ENCODE measurements at regions not wholly inside any gene's neighbourhood (a gene's known extent, or its start where the extent isn't known, plus 50 kb on each side); places are given as distances from the start of the nearest gene placed in this dataset.
"Not testable (repeated sequence)": the region's sequence is repeated elsewhere in the genome, so short reads cannot be mapped to it uniquely, and the experiment has no call there.

GRCh38 chr10:29363930-29364329, 75.1 kb downstream of the LYZL1 start:
- not testable (repeated sequence) for DNase-seq (ENCODE audit: low read depth, low spot score); H3K4me1 ChIP-seq (ENCODE audit: control insufficient read depth, insufficient read depth, low read length); H3K27me3 ChIP-seq (ENCODE audit: control insufficient read depth, insufficient read depth, low read length); H3K4me3 ChIP-seq (ENCODE audit: low read length); H3K9me3 ChIP-seq (ENCODE audit: control insufficient read depth, insufficient read depth, low read length); H3K36me3 ChIP-seq (ENCODE audit: control insufficient read depth, insufficient read depth, low read length); H3K27ac ChIP-seq (ENCODE audit: low read length)
- WGBS (ENCODE audit: insufficient coverage, insufficient read length): no CpG with 5 or more reads among the region's 9 CpGs

- not testable (repeated sequence) for H3K27ac ChIP-seq (ENCODE audit: low read length); H3K4me1 ChIP-seq (ENCODE audit: control insufficient read depth, insufficient read depth, low read length); H3K36me3 ChIP-seq (ENCODE audit: control insufficient read depth, insufficient read depth, low read length); H3K9me3 ChIP-seq (ENCODE audit: control insufficient read depth, insufficient read depth, low read length); H3K4me3 ChIP-seq (ENCODE audit: low read length); DNase-seq (ENCODE audit: low read depth, low spot score); H3K27me3 ChIP-seq (ENCODE audit: control insufficient read depth, insufficient read depth, low read length)
- no CpG with 5 or more reads among the region's 27 CpGs for WGBS (ENCODE audit: insufficient coverage, insufficient read length)
These were observed 77.3 kb downstream of the LYZL1 start for GRCh38 chr10:29366206-29366605.

- no peaks in the 10 kb centered on the region for H3K4me1 ChIP-seq (ENCODE audit: control insufficient read depth, insufficient read depth, low read length)
- no peak for DNase-seq (ENCODE audit: low read depth, low spot score)
- no peaks in the 10 kb centered on the region for H3K9me3 ChIP-seq (ENCODE audit: control insufficient read depth, insufficient read depth, low read length)
- WGBS (ENCODE audit: insufficient coverage, insufficient read length): no CpG with 5 or more reads among the region's 5 CpGs
- no peak overlapping the region for H3K4me3 ChIP-seq (ENCODE audit: low read length)
- no peak overlapping the region for H3K27ac ChIP-seq (ENCODE audit: low read length)
- no peaks in the 10 kb centered on the region for H3K27me3 ChIP-seq (ENCODE audit: control insufficient read depth, insufficient read depth, low read length)
- no peaks in the 10 kb centered on the region for H3K36me3 ChIP-seq (ENCODE audit: control insufficient read depth, insufficient read depth, low read length)
These were observed 80.5 kb downstream of the LYZL1 start for GRCh38 chr10:29369419-29369818.

GRCh38 chr10:29370097-29371092, 81.5 kb downstream of the LYZL1 start:
- DNase-seq (ENCODE audit: low read depth, low spot score): no peak
- no CpG with 5 or more reads among the region's 17 CpGs for WGBS (ENCODE audit: insufficient coverage, insufficient read length)
- no peaks in the 10 kb centered on the region for H3K9me3 ChIP-seq (ENCODE audit: control insufficient read depth, insufficient read depth, low read length)

GRCh38 chr10:29372920-29373319, 84.0 kb downstream of the LYZL1 start:
- Histone ChIP-seq H3K4me1 (ENCODE audit: control insufficient read depth, insufficient read depth, low read length) (no peaks in the 10 kb centered on the region), H3K9me3 (ENCODE audit: control insufficient read depth, insufficient read depth, low read length) (no peaks in the 10 kb centered on the region), H3K4me3 (ENCODE audit: low read length) (no peak overlapping the region), H3K27ac (ENCODE audit: low read length) (no peak overlapping the region), H3K36me3 (ENCODE audit: control insufficient read depth, insufficient read depth, low read length) (no peaks in the 10 kb centered on the region), H3K27me3 (ENCODE audit: control insufficient read depth, insufficient read depth, low read length) (no peaks in the 10 kb centered on the region)
- no CpG with 5 or more reads among the region's 5 CpGs for WGBS (ENCODE audit: insufficient coverage, insufficient read length)
- no peak for DNase-seq (ENCODE audit: low read depth, low spot score)

More at GRCh38 chr10:29370097-29371092, 81.5 kb downstream of the LYZL1 start:
- H3K4me3 ChIP-seq (ENCODE audit: low read length): no peak overlapping the region
- H3K36me3 ChIP-seq (ENCODE audit: control insufficient read depth, insufficient read depth, low read length): no peaks in the 10 kb centered on the region
- no peaks in the 10 kb centered on the region for H3K4me1 ChIP-seq (ENCODE audit: control insufficient read depth, insufficient read depth, low read length)
- no peak overlapping the region for H3K27ac ChIP-seq (ENCODE audit: low read length)
- no peaks in the 10 kb centered on the region for H3K27me3 ChIP-seq (ENCODE audit: control insufficient read depth, insufficient read depth, low read length)

- H3K27me3 ChIP-seq (ENCODE audit: control insufficient read depth, insufficient read depth, low read length): no peaks in the 10 kb centered on the region
- H3K4me1 ChIP-seq (ENCODE audit: control insufficient read depth, insufficient read depth, low read length): no peaks in the 10 kb centered on the region
- no peak overlapping the region for H3K4me3 ChIP-seq (ENCODE audit: low read length)
- no peaks in the 10 kb centered on the region for H3K9me3 ChIP-seq (ENCODE audit: control insufficient read depth, insufficient read depth, low read length)
- H3K36me3 ChIP-seq (ENCODE audit: control insufficient read depth, insufficient read depth, low read length): no peaks in the 10 kb centered on the region
- WGBS (ENCODE audit: insufficient coverage, insufficient read length): no CpG with 5 or more reads among the region's 7 CpGs
- DNase-seq (ENCODE audit: low read depth, low spot score): no peak
- no peak overlapping the region for H3K27ac ChIP-seq (ENCODE audit: low read length)
These were observed 85.3 kb downstream of the LYZL1 start for GRCh38 chr10:29374162-29374561.

GRCh38 chr10:29375888-29376287, 87.0 kb downstream of the LYZL1 start:
- Histone ChIP-seq H3K27ac (ENCODE audit: low read length) (no peak overlapping the region), H3K4me3 (ENCODE audit: low read length) (no peak overlapping the region)
- no peak for DNase-seq (ENCODE audit: low read depth, low spot score)

GRCh38 chr10:29377333-29377961, 88.6 kb downstream of the LYZL1 start:
- peaks cover 2% of the 10 kb centered on the region; the same call in 1 of the 2 replicates for H3K4me1 ChIP-seq (ENCODE audit: control insufficient read depth, insufficient read depth, low read length)
- DNase-seq (ENCODE audit: low read depth, low spot score): no peak
- no peaks in the 10 kb centered on the region for H3K9me3 ChIP-seq (ENCODE audit: control insufficient read depth, insufficient read depth, low read length)
- WGBS (ENCODE audit: insufficient coverage, insufficient read length): no CpG with 5 or more reads among the region's 10 CpGs
- no peaks in the 10 kb centered on the region for H3K36me3 ChIP-seq (ENCODE audit: control insufficient read depth, insufficient read depth, low read length)
- H3K4me3 ChIP-seq (ENCODE audit: low read length): no peak overlapping the region
- no peak overlapping the region for H3K27ac ChIP-seq (ENCODE audit: low read length)
- H3K27me3 ChIP-seq (ENCODE audit: control insufficient read depth, insufficient read depth, low read length): no peaks in the 10 kb centered on the region

More at GRCh38 chr10:29375888-29376287, 87.0 kb downstream of the LYZL1 start:
- H3K27me3 ChIP-seq (ENCODE audit: control insufficient read depth, insufficient read depth, low read length): no peaks in the 10 kb centered on the region
- no peaks in the 10 kb centered on the region for H3K9me3 ChIP-seq (ENCODE audit: control insufficient read depth, insufficient read depth, low read length)
- no peaks in the 10 kb centered on the region for H3K36me3 ChIP-seq (ENCODE audit: control insufficient read depth, insufficient read depth, low read length)
- H3K4me1 ChIP-seq (ENCODE audit: control insufficient read depth, insufficient read depth, low read length): peaks cover 2% of the 10 kb centered on the region; the same call in 1 of the 2 replicates
- WGBS (ENCODE audit: insufficient coverage, insufficient read length): no CpG with 5 or more reads among the region's 4 CpGs

- Histone ChIP-seq H3K36me3 (ENCODE audit: control insufficient read depth, insufficient read depth, low read length) (no peaks in the 10 kb centered on the region), H3K4me3 (ENCODE audit: low read length) (no peak overlapping the region), H3K27ac (ENCODE audit: low read length) (no peak overlapping the region), H3K9me3 (ENCODE audit: control insufficient read depth, insufficient read depth, low read length) (no peaks in the 10 kb centered on the region), H3K4me1 (ENCODE audit: control insufficient read depth, insufficient read depth, low read length) (peaks cover 2% of the 10 kb centered on the region; the same call in 1 of the 2 replicates), H3K27me3 (ENCODE audit: control insufficient read depth, insufficient read depth, low read length) (no peaks in the 10 kb centered on the region)
- WGBS (ENCODE audit: insufficient coverage, insufficient read length): no CpG with 5 or more reads among the region's 7 CpGs
- no peak for DNase-seq (ENCODE audit: low read depth, low spot score)
These were observed 89.2 kb downstream of the LYZL1 start for GRCh38 chr10:29378106-29378505.

- WGBS (ENCODE audit: insufficient coverage, insufficient read length): no CpG with 5 or more reads among the region's 4 CpGs
- Histone ChIP-seq H3K27ac (ENCODE audit: low read length) (no peak overlapping the region), H3K27me3 (ENCODE audit: control insufficient read depth, insufficient read depth, low read length) (no peaks in the 10 kb centered on the region), H3K9me3 (ENCODE audit: control insufficient read depth, insufficient read depth, low read length) (no peaks in the 10 kb centered on the region), H3K4me1 (ENCODE audit: control insufficient read depth, insufficient read depth, low read length) (peaks cover 2% of the 10 kb centered on the region; the same call in 1 of the 2 replicates), H3K36me3 (ENCODE audit: control insufficient read depth, insufficient read depth, low read length) (no peaks in the 10 kb centered on the region), H3K4me3 (ENCODE audit: low read length) (no peak overlapping the region)
- no peak for DNase-seq (ENCODE audit: low read depth, low spot score)
These were observed 90.3 kb downstream of the LYZL1 start for GRCh38 chr10:29379208-29379607.
